Neural progenitor cell (in vitro differentiated cells): ENCODE measurements at regions not wholly inside any gene's neighbourhood (a gene's known extent, or its start where the extent isn't known, plus 50 kb on each side); places are given as distances from the start of the nearest gene placed in this dataset.
A peak's percentile ranks its signal among the peaks of the same experiment; 100 is the strongest.

Source experiments
- DNase-seq: peaks from one replicate; pipeline ENCODE4 v3.0.0-alpha.2; 2016; ENCODE audit warnings: low spot score
- H2AFZ ChIP-seq: fragments of 200-600 bp; sonication (generic); replicated peaks from 2 replicates; pipeline ENCODE4 v1.6.1; 2016; ENCODE audit warnings: antibody characterized with exemption
- H3F3A ChIP-seq: fragments of 200-600 bp; sonication (generic); 2 replicates; pipeline ENCODE4 v1.6.1; 2016; ENCODE audit warnings: antibody characterized with exemption, low read depth
- H3K27ac ChIP-seq: fragments of 200-600 bp; sonication (generic); 2 replicates; pipeline ENCODE4 v1.5.1; 2016; ENCODE audit warnings: mild to moderate bottlenecking
- H3K27me3 ChIP-seq: fragments of 200-600 bp; sonication (generic); 2 replicates; pipeline ENCODE4 v1.6.1; 2016; ENCODE audit warnings: mild to moderate bottlenecking, moderate library complexity
- H3K36me3 ChIP-seq: fragments of 200-600 bp; sonication (generic); 2 replicates; pipeline ENCODE4 v1.5.1; 2016
- H3K4me1 ChIP-seq: fragments of 200-600 bp; sonication (generic); 2 replicates; pipeline ENCODE4 v1.6.1; 2016; ENCODE audit warnings: mixed run types
- H3K4me2 ChIP-seq: fragments of 200-600 bp; sonication (generic); 2 replicates; pipeline ENCODE4 v1.6.1; 2016
- H3K4me3 ChIP-seq: fragments of 200-600 bp; sonication (generic); 2 replicates; pipeline ENCODE4 v1.5.1; 2016
- H3K79me2 ChIP-seq: fragments of 200-600 bp; sonication (generic); 2 replicates; pipeline ENCODE4 v1.6.1; 2016; ENCODE audit warnings: low read depth
- H3K9ac ChIP-seq: fragments of 200-600 bp; sonication (generic); 2 replicates; pipeline ENCODE4 v1.6.1; 2016
- H3K9me3 ChIP-seq: fragments of 200-600 bp; sonication (generic); 2 replicates; pipeline ENCODE4 v1.5.1; 2016; ENCODE audit warnings: low read depth
- H4K20me1 ChIP-seq: fragments of 200-600 bp; sonication (generic); 2 replicates; pipeline ENCODE4 v1.6.1; 2016; ENCODE audit warnings: low read depth
- H3K27ac Mint-ChIP-seq: 3 replicates; pipeline ENCODE4 v1.8.0; 2021; ENCODE audit warnings: mixed read lengths
- H3K27me3 Mint-ChIP-seq: 2 replicates; pipeline ENCODE4 v1.8.0; 2022; ENCODE audit warnings: low read depth, mild to moderate bottlenecking, inconsistent platforms, moderate library complexity, mixed read lengths; ENCODE audit not compliant: insufficient read depth
- H3K36me3 Mint-ChIP-seq: 3 replicates; pipeline ENCODE4 v1.8.0; 2021; ENCODE audit warnings: mixed read lengths
- H3K4me1 Mint-ChIP-seq: 3 replicates; pipeline ENCODE4 v1.8.0; 2021; ENCODE audit warnings: mixed read lengths
- H3K4me3 Mint-ChIP-seq: 3 replicates; pipeline ENCODE4 v1.8.0; 2021; ENCODE audit warnings: mild to moderate bottlenecking, moderate library complexity, mixed read lengths
- H3K9me3 Mint-ChIP-seq: 3 replicates; pipeline ENCODE4 v1.8.0; 2020; ENCODE audit warnings: mixed read lengths
- CTCF ChIP-seq: fragments of 200-600 bp; sonication (generic); IDR thresholded peaks from 2 replicates; pipeline ENCODE4 v1.5.1; 2017; ENCODE audit warnings: antibody characterized with exemption, mild to moderate bottlenecking
- EZH2 ChIP-seq: fragments of 200-600 bp; sonication (generic); IDR thresholded peaks from 2 replicates; pipeline ENCODE4 v1.6.1; 2017; ENCODE audit warnings: antibody characterized with exemption, mild to moderate bottlenecking, moderate library complexity
- EZH2phosphoT487 ChIP-seq: fragments of 200-600 bp; sonication (generic); IDR thresholded peaks from 2 replicates; pipeline ENCODE4 v1.6.1; 2017; ENCODE audit warnings: antibody characterized with exemption

- H3F3A ChIP-seq: no peaks in the 10 kb centered on the region
- Mint-ChIP-seq H3K36me3 (no peaks in the 10 kb centered on the region), H3K27me3 (no peaks in the 10 kb centered on the region), H3K9me3 (no peaks in the 10 kb centered on the region), H3K4me3 (no peak overlapping the region), H3K4me1 (peaks cover 24% of the 10 kb centered on the region), H3K27ac (peak overlapping the region; percentile 82)
- peaks cover 11% of the 10 kb centered on the region for H3K4me1 ChIP-seq
- no peak overlapping the region for H3K4me2 ChIP-seq
- TF ChIP-seq CTCF (no peak), EZH2phosphoT487 (no peak), EZH2 (no peak)
- H2AFZ ChIP-seq: peak overlapping the region; percentile 36
- H3K9me3 ChIP-seq: no peaks in the 10 kb centered on the region
- H3K27me3 ChIP-seq: no peaks in the 10 kb centered on the region
- H4K20me1 ChIP-seq: no peaks in the 10 kb centered on the region
- DNase-seq: peak; percentile 79
- no peak overlapping the region for H3K4me3 ChIP-seq
- H3K36me3 ChIP-seq: no peaks in the 10 kb centered on the region
- no peaks in the 10 kb centered on the region for H3K79me2 ChIP-seq
- no peak overlapping the region for H3K27ac ChIP-seq
- no peak overlapping the region for H3K9ac ChIP-seq
Observed at GRCh38 chr1:185401019-185401418, 84.0 kb upstream of the IVNS1ABP start.

- Histone ChIP-seq H3K79me2 (no peaks in the 10 kb centered on the region), H3K36me3 (no peaks in the 10 kb centered on the region), H3K27ac (no peak overlapping the region), H3K4me3 (no peak overlapping the region), H3K9ac (no peak overlapping the region), H3K9me3 (no peaks in the 10 kb centered on the region), H2AFZ (no peak overlapping the region), H4K20me1 (no peaks in the 10 kb centered on the region), H3K4me1 (peaks cover 11% of the 10 kb centered on the region), H3F3A (no peaks in the 10 kb centered on the region), H3K4me2 (no peak overlapping the region), H3K27me3 (no peaks in the 10 kb centered on the region)
- Mint-ChIP-seq H3K9me3 (no peaks in the 10 kb centered on the region), H3K4me1 (peaks cover 22% of the 10 kb centered on the region), H3K4me3 (no peak overlapping the region), H3K36me3 (no peaks in the 10 kb centered on the region), H3K27me3 (no peaks in the 10 kb centered on the region), H3K27ac (no peak overlapping the region)
- no peak for TF ChIP-seq CTCF
- TF ChIP-seq EZH2phosphoT487: no peak
- TF ChIP-seq EZH2: no peak
- no peak for DNase-seq
Observed at GRCh38 chr1:185400052-185400451, 83.0 kb upstream of the IVNS1ABP start.

GRCh38 chr1:185398599-185398998 is 81.6 kb upstream of the IVNS1ABP start:
- H3K9ac ChIP-seq: no peak overlapping the region
- H3K9me3 ChIP-seq: no peaks in the 10 kb centered on the region
- no peak overlapping the region for H3K4me3 ChIP-seq
- H3K27ac ChIP-seq: no peak overlapping the region
- Mint-ChIP-seq H3K4me3 (no peak overlapping the region), H3K36me3 (no peaks in the 10 kb centered on the region), H3K27ac (no peak overlapping the region), H3K27me3 (no peaks in the 10 kb centered on the region), H3K4me1 (peaks cover 14% of the 10 kb centered on the region), H3K9me3 (no peaks in the 10 kb centered on the region)
- no peak overlapping the region for H2AFZ ChIP-seq
- H4K20me1 ChIP-seq: no peaks in the 10 kb centered on the region
- no peaks in the 10 kb centered on the region for H3K27me3 ChIP-seq
- no peaks in the 10 kb centered on the region for H3K36me3 ChIP-seq
- H3K4me1 ChIP-seq: peaks cover 7% of the 10 kb centered on the region
- no peak overlapping the region for H3K4me2 ChIP-seq
- TF ChIP-seq EZH2: no peak
- no peak for TF ChIP-seq CTCF
- TF ChIP-seq EZH2phosphoT487: no peak
- no peaks in the 10 kb centered on the region for H3F3A ChIP-seq
- no peak for DNase-seq
- no peaks in the 10 kb centered on the region for H3K79me2 ChIP-seq
